DND-41 (cell line): ENCODE measurements at regions not wholly inside any gene's neighbourhood (a gene's known extent, or its start where the extent isn't known, plus 50 kb on each side); places are given as distances from the start of the nearest gene placed in this dataset.
A peak's percentile ranks its signal among the peaks of the same experiment; 100 is the strongest.

Experiments
- ATAC-seq: fragments of 200-7000 bp; cut with Tn5 transposase; 3 replicates; pipeline ENCODE4 v1.9.1; 2021; ENCODE audit warnings: low read depth; ENCODE audit not compliant: insufficient read depth
- DNase-seq: peaks from one replicate; pipeline ENCODE4 v3.0.0-alpha.2; 2020
- H2AFZ ChIP-seq: 2 replicates; pipeline ENCODE4 v1.6.0; 2012; ENCODE audit warnings: low read depth, low read length
- H3K27ac ChIP-seq: 2 replicates; pipeline ENCODE4 v1.5.1; 2012; ENCODE audit warnings: low read length, inconsistent platforms
- H3K27me3 ChIP-seq: fragments of 200-600 bp; sonication (generic); 2 replicates; pipeline ENCODE4 v1.6.0; 2012; ENCODE audit warnings: low read length, mild to moderate bottlenecking, inconsistent platforms; ENCODE audit not compliant: insufficient read depth, poor library complexity
- H3K36me3 ChIP-seq: 2 replicates; pipeline ENCODE4 v1.5.1; 2012; ENCODE audit warnings: low read length, inconsistent platforms; ENCODE audit not compliant: insufficient read depth
- H3K4me1 ChIP-seq: 2 replicates; pipeline ENCODE4 v1.5.1; 2012; ENCODE audit warnings: mild to moderate bottlenecking, low read length; ENCODE audit not compliant: insufficient read depth
- H3K4me2 ChIP-seq: 2 replicates; pipeline ENCODE4 v1.6.0; 2012; ENCODE audit warnings: mild to moderate bottlenecking, moderate library complexity, low read length, inconsistent platforms; ENCODE audit not compliant: insufficient read depth
- H3K4me3 ChIP-seq, 2 experiments: fragments of 200-600 bp in 1 of 2; shearing (Covaris generic) in 1 of 2; 2 replicates each; pipeline ENCODE4 v1.5.1; 2012 to 2016; ENCODE audit warnings: inconsistent platforms in 2 of 2, low read length in 2 of 2, mild to moderate bottlenecking in 2 of 2, low read depth in 1 of 2, moderate library complexity in 1 of 2
- H3K79me2 ChIP-seq: 2 replicates; pipeline ENCODE4 v1.6.0; 2012; ENCODE audit warnings: low read length, inconsistent platforms; ENCODE audit not compliant: insufficient read depth
- H3K9ac ChIP-seq: 2 replicates; pipeline ENCODE4 v1.6.0; 2012; ENCODE audit warnings: low read depth, mild to moderate bottlenecking, inconsistent platforms, low read length, moderate library complexity
- H3K9me3 ChIP-seq: 2 replicates; pipeline ENCODE4 v1.5.1; 2012; ENCODE audit warnings: low read length, moderate library complexity, mild to moderate bottlenecking, inconsistent platforms; ENCODE audit not compliant: insufficient read depth, severe bottlenecking
- H4K20me1 ChIP-seq: 2 replicates; pipeline ENCODE4 v1.6.0; 2012; ENCODE audit warnings: low read length; ENCODE audit not compliant: insufficient read depth
- EZH2 ChIP-seq: IDR thresholded peaks from 3 replicates; pipeline ENCODE4 v1.6.1; 2012; ENCODE audit warnings: borderline replicate concordance, low read depth, mild to moderate bottlenecking, moderate library complexity, low read length, inconsistent platforms; ENCODE audit not compliant: severe bottlenecking
- TF ChIP-seq, protein P1 (sequence below): IDR thresholded peaks from 2 replicates; pipeline ENCODE4 v1.5.1; 2012; ENCODE audit warnings: borderline replicate concordance, low read length, moderate library complexity, mild to moderate bottlenecking; ENCODE audit not compliant: poor library complexity, severe bottlenecking; ENCODE audit errors: extremely low read depth

DNA sequence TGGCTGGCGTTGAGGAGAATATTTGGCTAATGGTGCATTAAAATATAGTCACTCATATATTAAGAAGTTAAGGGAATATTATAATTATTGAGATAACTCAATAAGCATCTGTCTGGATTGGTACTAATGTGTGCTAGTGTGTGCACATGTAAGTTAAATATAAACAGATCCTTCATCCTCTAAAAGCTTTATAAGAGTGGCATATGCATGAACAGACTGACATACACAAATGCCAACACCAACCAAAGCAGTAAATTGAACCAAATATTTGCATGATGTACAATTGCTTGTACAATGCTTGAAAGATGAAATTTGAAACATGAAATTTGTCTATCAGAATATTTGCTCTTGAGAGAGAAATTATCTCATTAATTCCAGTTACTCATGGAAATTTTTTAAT, 344.9 kb downstream of the ADGRL2 start:
- Histone ChIP-seq H3K36me3 (no peaks in the 10 kb centered on the region), H2AFZ (no peak overlapping the region), H3K9ac (no peak overlapping the region), H3K9me3 (no peaks in the 10 kb centered on the region), H3K4me1 (no peaks in the 10 kb centered on the region), H3K4me2 (no peak overlapping the region), H3K79me2 (no peaks in the 10 kb centered on the region), H3K4me3 (no peak overlapping the region), H3K27me3 (no peaks in the 10 kb centered on the region), H3K27ac (no peak overlapping the region), H4K20me1 (no peaks in the 10 kb centered on the region)
- no peak for ATAC-seq
- TF ChIP-seq EZH2, result no peak
- TF ChIP-seq, protein P1, sequence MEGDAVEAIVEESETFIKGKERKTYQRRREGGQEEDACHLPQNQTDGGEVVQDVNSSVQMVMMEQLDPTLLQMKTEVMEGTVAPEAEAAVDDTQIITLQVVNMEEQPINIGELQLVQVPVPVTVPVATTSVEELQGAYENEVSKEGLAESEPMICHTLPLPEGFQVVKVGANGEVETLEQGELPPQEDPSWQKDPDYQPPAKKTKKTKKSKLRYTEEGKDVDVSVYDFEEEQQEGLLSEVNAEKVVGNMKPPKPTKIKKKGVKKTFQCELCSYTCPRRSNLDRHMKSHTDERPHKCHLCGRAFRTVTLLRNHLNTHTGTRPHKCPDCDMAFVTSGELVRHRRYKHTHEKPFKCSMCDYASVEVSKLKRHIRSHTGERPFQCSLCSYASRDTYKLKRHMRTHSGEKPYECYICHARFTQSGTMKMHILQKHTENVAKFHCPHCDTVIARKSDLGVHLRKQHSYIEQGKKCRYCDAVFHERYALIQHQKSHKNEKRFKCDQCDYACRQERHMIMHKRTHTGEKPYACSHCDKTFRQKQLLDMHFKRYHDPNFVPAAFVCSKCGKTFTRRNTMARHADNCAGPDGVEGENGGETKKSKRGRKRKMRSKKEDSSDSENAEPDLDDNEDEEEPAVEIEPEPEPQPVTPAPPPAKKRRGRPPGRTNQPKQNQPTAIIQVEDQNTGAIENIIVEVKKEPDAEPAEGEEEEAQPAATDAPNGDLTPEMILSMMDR, result no peak
- no peak for DNase-seq

DNA sequence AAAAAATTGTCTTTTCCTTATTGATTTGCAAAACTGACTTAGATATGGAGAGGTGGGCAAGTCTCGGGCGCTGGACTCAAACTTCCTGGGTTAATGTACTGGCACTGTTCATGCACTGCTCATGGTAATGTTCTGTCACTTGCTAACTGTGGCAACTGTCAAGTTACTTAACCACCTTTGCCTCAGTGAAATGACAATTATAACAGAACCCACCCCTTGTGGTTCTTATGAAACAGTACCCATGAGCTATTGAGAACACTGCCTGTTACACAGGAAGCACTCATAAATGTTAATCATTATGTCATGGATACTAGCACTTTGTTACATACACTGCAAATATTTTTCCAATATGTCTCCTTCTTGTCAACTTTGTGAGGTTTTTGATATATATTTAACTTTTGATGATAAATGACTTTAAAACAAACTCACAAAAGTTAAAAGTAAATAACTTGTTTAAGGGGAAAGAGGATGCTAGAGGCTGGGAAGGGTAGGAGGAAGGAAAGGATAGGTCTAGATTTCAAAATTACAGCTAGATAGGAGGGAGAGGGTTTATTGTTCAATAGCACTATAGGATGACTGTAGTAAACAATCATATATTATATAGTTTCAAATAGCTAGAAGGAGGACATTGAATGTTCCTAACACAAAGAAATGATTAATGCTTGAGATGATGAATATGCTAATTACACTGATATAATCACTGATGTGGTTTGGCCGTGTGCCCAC, 342.5 kb downstream of the ADGRL2 start:
- H3K9ac ChIP-seq, result no peak overlapping the region
- H3K27me3 ChIP-seq, result no peaks in the 10 kb centered on the region
- no peak overlapping the region for H2AFZ ChIP-seq
- no peaks in the 10 kb centered on the region for H3K79me2 ChIP-seq
- no peak overlapping the region for H3K27ac ChIP-seq
- TF ChIP-seq EZH2, result no peak
- TF ChIP-seq, protein P1, result no peak
- DNase-seq, result no peak
- no peaks in the 10 kb centered on the region for H3K9me3 ChIP-seq
- H3K4me3 ChIP-seq, result no peak overlapping the region
- ATAC-seq, result peak; percentile 27; the same call in 1 of the 3 replicates
- H3K36me3 ChIP-seq, result no peaks in the 10 kb centered on the region
- no peak overlapping the region for H3K4me2 ChIP-seq
- no peaks in the 10 kb centered on the region for H4K20me1 ChIP-seq
- H3K4me1 ChIP-seq, result no peaks in the 10 kb centered on the region

DNA sequence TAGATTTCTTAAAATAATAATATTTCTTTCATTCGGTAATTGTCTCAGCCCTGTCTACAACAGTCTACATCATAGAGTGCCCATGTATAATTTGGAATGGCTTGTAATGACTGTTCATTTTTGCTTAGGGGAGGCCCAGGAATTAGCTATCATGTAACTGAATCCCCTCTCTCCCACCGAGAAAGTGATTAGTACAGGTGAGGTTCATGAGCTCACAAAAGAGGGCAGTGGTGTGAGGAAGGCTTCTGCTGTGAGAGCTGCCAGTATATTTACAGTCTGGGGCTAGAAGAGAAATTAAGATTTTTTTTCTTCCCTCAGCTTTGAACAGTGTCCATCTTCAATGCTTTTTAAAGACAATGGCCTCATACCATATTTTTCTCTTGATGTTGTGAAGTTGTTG, 340.7 kb downstream of the ADGRL2 start:
- no peaks in the 10 kb centered on the region for H4K20me1 ChIP-seq
- H3K4me1 ChIP-seq, result no peaks in the 10 kb centered on the region
- H3K27ac ChIP-seq, result no peak overlapping the region
- no peaks in the 10 kb centered on the region for H3K9me3 ChIP-seq
- no peak overlapping the region for H2AFZ ChIP-seq
- H3K4me3 ChIP-seq, result no peak overlapping the region
- H3K9ac ChIP-seq, result no peak overlapping the region
- TF ChIP-seq EZH2, result no peak
- TF ChIP-seq, protein P1, result no peak
- H3K36me3 ChIP-seq, result no peaks in the 10 kb centered on the region
- no peak for DNase-seq
- no peak overlapping the region for H3K4me2 ChIP-seq
- no peak for ATAC-seq
- H3K27me3 ChIP-seq, result no peaks in the 10 kb centered on the region
- no peaks in the 10 kb centered on the region for H3K79me2 ChIP-seq
